SK-N-SH (cell line): ENCODE measurements at regions not wholly inside any gene's neighbourhood (a gene's known extent, or its start where the extent isn't known, plus 50 kb on each side); places are given as distances from the start of the nearest gene placed in this dataset.

Experiments used
- CTCF ChIA-PET: fragments of 300-600, 350-600 bp; formaldehyde crosslinking; extraction: SDS; loops from one replicate; lab custom pipeline; 2021; lab: Yijun Ruan, JAX
- POLR2A ChIA-PET: fragments of 350-600 bp; sonication (Branson Sonifier 250); formaldehyde crosslinking; extraction: SDS; loops from one replicate; lab custom pipeline; 2020; ENCODE audit warnings: antibody characterized with exemption, inconsistent platforms; lab: Yijun Ruan, JAX
- DNase-seq: peaks from one replicate; pipeline ENCODE4 v3.0.0; 2012
- H2AFZ ChIP-seq: fragments of 200-600 bp; sonication (generic); 2 replicates; pipeline ENCODE4 v1.8.1; 2016; ENCODE audit warnings: antibody characterized with exemption, mild to moderate bottlenecking, low read depth
- H3F3A ChIP-seq: fragments of 200-600 bp; sonication (generic); replicated peaks from 2 replicates; pipeline ENCODE3; 2016; ENCODE audit warnings: antibody characterized with exemption, mild to moderate bottlenecking; ENCODE audit not compliant: insufficient read depth
- H3K27ac ChIP-seq, 2 experiments: fragments of 200-500 bp in 1 of 2; fragments of 200-600 bp in 1 of 2; sonication (Bioruptor generic) in 1 of 2; sonication (generic), shearing (Covaris generic) in 1 of 2; 2 replicates each; pipeline versions ENCODE4 v1.5.1 to v1.6.1; 2014 to 2016; ENCODE audit warnings: low read depth in 2 of 2, inconsistent platforms in 1 of 2, low read length in 1 of 2, mild to moderate bottlenecking in 1 of 2, mixed read lengths in 1 of 2
- H3K27me3 ChIP-seq: fragments of 200-600 bp; sonication (generic), shearing (Covaris generic); 2 replicates; pipeline ENCODE4 v1.6.1; 2016; ENCODE audit warnings: mixed run types; ENCODE audit not compliant: insufficient read depth
- H3K36me3 ChIP-seq, 2 experiments: fragments of 200-500 bp in 1 of 2; fragments of 200-600 bp in 1 of 2; sonication (Bioruptor generic) in 1 of 2; sonication (generic) in 1 of 2; replicated peaks in 1 of 2; 2 replicates each; pipeline versions ENCODE3 to v1.5.1; 2014 to 2016; ENCODE audit warnings: low read length in 1 of 2, mild to moderate bottlenecking in 1 of 2; ENCODE audit not compliant: insufficient read depth in 2 of 2, control insufficient read depth in 1 of 2
- H3K4me1 ChIP-seq, 2 experiments: fragments of 200-500 bp in 1 of 2; fragments of 200-600 bp in 1 of 2; sonication (Bioruptor generic) in 1 of 2; sonication (generic), shearing (Covaris generic) in 1 of 2; 2 replicates each; pipeline versions ENCODE4 v1.5.1 to v1.6.1; 2014 to 2016; ENCODE audit warnings: low read depth in 1 of 2, low read length in 1 of 2, mixed run types in 1 of 2; ENCODE audit not compliant: insufficient read depth in 2 of 2, control insufficient read depth in 1 of 2
- H3K4me2 ChIP-seq: fragments of 200-600 bp; sonication (generic), shearing (Covaris generic); 2 replicates; pipeline ENCODE4 v1.6.1; 2017; ENCODE audit warnings: mixed run types
- H3K4me3 ChIP-seq, 2 experiments: fragments of 200-500 bp in 1 of 2; fragments of 200-600 bp in 1 of 2; sonication (Bioruptor generic) in 1 of 2; sonication (generic), shearing (Covaris generic) in 1 of 2; 2 replicates each; pipeline versions ENCODE4 v1.5.1 to v1.8.1; 2014 to 2016; ENCODE audit warnings: low read depth in 2 of 2, inconsistent platforms in 1 of 2, low read length in 1 of 2, mild to moderate bottlenecking in 1 of 2, mixed read lengths in 1 of 2, moderate library complexity in 1 of 2
- H3K79me2 ChIP-seq: fragments of 200-600 bp; sonication (generic); 2 replicates; pipeline ENCODE4 v1.8.1; 2017; ENCODE audit warnings: mild to moderate bottlenecking; ENCODE audit not compliant: insufficient read depth
- H3K9ac ChIP-seq: fragments of 200-600 bp; sonication (generic); 2 replicates; pipeline ENCODE4 v1.6.1; 2017; ENCODE audit warnings: mixed run types
- H3K9me2 ChIP-seq: fragments of 200-600 bp; sonication (generic); 2 replicates; pipeline ENCODE4 v1.6.1; 2017; ENCODE audit warnings: mixed run types
- H3K9me3 ChIP-seq: fragments of 200-600 bp; sonication (generic); 2 replicates; pipeline ENCODE4 v1.6.1; 2017; ENCODE audit warnings: mixed run types, mild to moderate bottlenecking, moderate library complexity
- H4K20me1 ChIP-seq: fragments of 200-600 bp; sonication (generic); 2 replicates; pipeline ENCODE4 v1.6.1; 2017; ENCODE audit warnings: mild to moderate bottlenecking, mixed run types; ENCODE audit not compliant: insufficient read depth
- ELF1 ChIP-seq: IDR thresholded peaks from 2 replicates; pipeline ENCODE4 v1.4.0; 2012
- MXI1 ChIP-seq: IDR thresholded peaks from 2 replicates; pipeline ENCODE4 v1.6.1; 2012; ENCODE audit warnings: mild to moderate bottlenecking, low read depth, low read length, improper control_type of control experiment
- RAD21 ChIP-seq: IDR thresholded peaks from 2 replicates; pipeline ENCODE4 v1.6.1; 2012; ENCODE audit warnings: mild to moderate bottlenecking, low read length
- RCOR1 ChIP-seq: fragments of 150-350 bp; IDR thresholded peaks from 2 replicates; pipeline ENCODE4 v1.6.1; 2017; ENCODE audit warnings: antibody characterized with exemption, low read length
- REST ChIP-seq: IDR thresholded peaks from 2 replicates; pipeline ENCODE4 v1.6.1; 2012; ENCODE audit warnings: mild to moderate bottlenecking, low read depth, low read length, moderate library complexity
- RFX5 ChIP-seq: IDR thresholded peaks from 2 replicates; pipeline ENCODE4 v1.6.1; 2012; ENCODE audit warnings: mild to moderate bottlenecking, improper control_type of control experiment, low read length
- RXRA ChIP-seq: IDR thresholded peaks from 2 replicates; pipeline ENCODE4 v1.4.0; 2012; ENCODE audit warnings: low read depth, mild to moderate bottlenecking, borderline replicate concordance
- SIN3A ChIP-seq: IDR thresholded peaks from 2 replicates; pipeline ENCODE4 v1.6.1; 2012; ENCODE audit warnings: low read depth, mild to moderate bottlenecking, low read length, moderate library complexity, borderline replicate concordance
- SMC3 ChIP-seq: IDR thresholded peaks from 2 replicates; pipeline ENCODE4 v1.6.1; 2012; ENCODE audit warnings: low read depth, low read length, improper control_type of control experiment
- TAF1 ChIP-seq: IDR thresholded peaks from 2 replicates; pipeline ENCODE4 v1.6.1; 2012; ENCODE audit warnings: low read depth, mild to moderate bottlenecking, low read length, moderate library complexity, borderline replicate concordance
- USF2 ChIP-seq: fragments of 150-350 bp; IDR thresholded peaks from 2 replicates; pipeline ENCODE4 v1.6.1; 2017; ENCODE audit warnings: antibody characterized with exemption, low read length, low read depth, borderline replicate concordance
- YY1 ChIP-seq: IDR thresholded peaks from 2 replicates; pipeline ENCODE4 v1.4.0; 2012; ENCODE audit warnings: low read depth, mild to moderate bottlenecking
- WGBS: methylation state at CpG from one replicate; pipeline ENCODE4 v1.1.6; 2017; ENCODE audit warnings: low lambda C conversion rate; 5-methylcytosine and 5-hydroxymethylcytosine counted together

GRCh38 chr7:145876376-145876775 lies 240.2 kb upstream of the CNTNAP2 start:
- Histone ChIP-seq H3K9me2 (peaks cover 4% of the 10 kb centered on the region; the same call in 1 of the 2 replicates), H3K27ac (no peak overlapping the region), H3K9me3 (no peaks in the 10 kb centered on the region; the same call in none of the 2 replicates), H3K79me2 (no peaks in the 10 kb centered on the region), H3K36me3 (no peaks in the 10 kb centered on the region), H3K27me3 (no peaks in the 10 kb centered on the region), H3F3A (no peaks in the 10 kb centered on the region), H3K4me3 (no peak overlapping the region), H3K4me1 (no peaks in the 10 kb centered on the region), H4K20me1 (no peaks in the 10 kb centered on the region), H3K4me2 (no peak overlapping the region), H2AFZ (no peak overlapping the region), H3K9ac (no peak overlapping the region)
- no peak for TF ChIP-seq RCOR1
- no peak for TF ChIP-seq RFX5
- no peak for TF ChIP-seq USF2
- TF ChIP-seq MXI1 = no peak
- TF ChIP-seq RAD21 = no peak
- TF ChIP-seq YY1 = no peak
- no peak for TF ChIP-seq SIN3A
- TF ChIP-seq RXRA = no peak
- TF ChIP-seq TAF1 = no peak
- DNase-seq = no peak
- CTCF ChIA-PET = no interaction called here
- POLR2A ChIA-PET = no interaction called here
- WGBS = 0% methylated on average over 1 of the region's 1 CpG

- CTCF ChIA-PET = interaction anchor here (1.2 kb wide), 1 partner anchor 17 kb away, joined by 4 read pairs; no protein-coding TSS in a partner anchor
- peaks cover 4% of the 10 kb centered on the region; the same call in 1 of the 2 replicates for H3K9me2 ChIP-seq
- no peak overlapping the region for H3K27ac ChIP-seq
- no peak overlapping the region for H3K4me3 ChIP-seq
- no peaks in the 10 kb centered on the region for H3K79me2 ChIP-seq
- no peak for TF ChIP-seq ELF1
- TF ChIP-seq, all 33 proteins: peak for 0
- no peaks in the 10 kb centered on the region for H3K36me3 ChIP-seq
- no peak overlapping the region for H3K4me2 ChIP-seq
- no peak for DNase-seq
- no peaks in the 10 kb centered on the region for H3F3A ChIP-seq
- POLR2A ChIA-PET = no interaction called here
- H2AFZ ChIP-seq = no peak overlapping the region
- no peaks in the 10 kb centered on the region; the same call in none of the 2 replicates for H3K9me3 ChIP-seq
- no peaks in the 10 kb centered on the region for H3K4me1 ChIP-seq
- H3K27me3 ChIP-seq = no peaks in the 10 kb centered on the region
- H3K9ac ChIP-seq = no peak overlapping the region
- no peaks in the 10 kb centered on the region for H4K20me1 ChIP-seq
Measured at GRCh38 chr7:145875267-145875666, 241.3 kb upstream of the CNTNAP2 start.

GRCh38 chr7:145868935-145869334 lies 247.7 kb upstream of the CNTNAP2 start:
- TF ChIP-seq REST = no peak
- no peak for TF ChIP-seq RAD21
- no peak for TF ChIP-seq TAF1
- TF ChIP-seq SMC3 = no peak
- Histone ChIP-seq H3K9me2 (no peaks in the 10 kb centered on the region), H4K20me1 (no peaks in the 10 kb centered on the region), H3K27ac (no peak overlapping the region), H3K4me2 (no peak overlapping the region), H3K4me1 (no peaks in the 10 kb centered on the region), H3K9me3 (peaks cover 16% of the 10 kb centered on the region), H2AFZ (no peak overlapping the region), H3K79me2 (no peaks in the 10 kb centered on the region), H3K36me3 (no peaks in the 10 kb centered on the region), H3F3A (no peaks in the 10 kb centered on the region), H3K9ac (no peak overlapping the region), H3K27me3 (no peaks in the 10 kb centered on the region), H3K4me3 (no peak overlapping the region)
- DNase-seq = no peak
- POLR2A ChIA-PET = no interaction called here
- WGBS = 36% methylated on average over 2 of the region's 2 CpGs
- CTCF ChIA-PET = no interaction called here
